Loucy (cell line): ENCODE measurements at regions not wholly inside any gene's neighbourhood (a gene's known extent, or its start where the extent isn't known, plus 50 kb on each side); places are given as distances from the start of the nearest gene placed in this dataset.

ENCODE experiments used
- H2AFZ ChIP-seq: fragments of 200-600 bp; sonication (generic); 2 replicates; pipeline ENCODE4 v1.6.0; 2016; ENCODE audit warnings: antibody characterized with exemption, mild to moderate bottlenecking, low read length, moderate library complexity
- H3F3A ChIP-seq: fragments of 200-600 bp; 2 replicates; pipeline ENCODE4 v1.6.0; 2016; ENCODE audit warnings: antibody characterized with exemption, low read depth, mild to moderate bottlenecking
- H3K27me3 ChIP-seq: fragments of 200-600 bp; sonication (generic); 2 replicates; pipeline ENCODE4 v1.6.1; 2014; ENCODE audit warnings: low read length, mild to moderate bottlenecking; ENCODE audit not compliant: insufficient read depth, poor library complexity, severe bottlenecking
- H3K36me3 ChIP-seq: fragments of 200-600 bp; sonication (generic); 2 replicates; pipeline ENCODE4 v1.6.1; 2016; ENCODE audit warnings: low read length; ENCODE audit not compliant: insufficient read depth
- H3K4me1 ChIP-seq: fragments of 200-600 bp; sonication (generic); 2 replicates; pipeline ENCODE4 v1.5.1; 2014; ENCODE audit warnings: low read length, mild to moderate bottlenecking; ENCODE audit not compliant: insufficient read depth, poor library complexity, severe bottlenecking
- H3K4me2 ChIP-seq: fragments of 200-600 bp; sonication (generic); 2 replicates; pipeline ENCODE4 v1.6.0; 2014; ENCODE audit warnings: antibody characterized with exemption, low read length, low read depth, mild to moderate bottlenecking; ENCODE audit not compliant: poor library complexity, severe bottlenecking
- H3K4me3 ChIP-seq: fragments of 200-600 bp; sonication (generic); 2 replicates; pipeline ENCODE4 v1.5.1; 2014; ENCODE audit warnings: low read length, mild to moderate bottlenecking, mixed read lengths; ENCODE audit not compliant: poor library complexity, severe bottlenecking
- H3K79me2 ChIP-seq: fragments of 200-600 bp; sonication (generic); 2 replicates; pipeline ENCODE4 v1.6.1; 2014; ENCODE audit warnings: low read length; ENCODE audit not compliant: insufficient read depth
- H3K9ac ChIP-seq: fragments of 200-600 bp; sonication (generic); 2 replicates; pipeline ENCODE4 v1.6.0; 2014; ENCODE audit warnings: mild to moderate bottlenecking, low read depth, low read length, moderate library complexity; ENCODE audit not compliant: poor library complexity, severe bottlenecking
- H3K9me2 ChIP-seq: fragments of 200-600 bp; sonication (generic); replicated peaks from 2 replicates; pipeline ENCODE4 v1.6.1; 2016; ENCODE audit warnings: low read depth, low read length, mixed read lengths
- H3K9me3 ChIP-seq: fragments of 200-600 bp; sonication (generic); 2 replicates; pipeline ENCODE4 v1.6.1; 2014; ENCODE audit warnings: mild to moderate bottlenecking, antibody characterized with exemption, low read length, low read depth; ENCODE audit not compliant: insufficient read depth
- H4K20me1 ChIP-seq: fragments of 200-600 bp; sonication (generic); 2 replicates; pipeline ENCODE4 v1.6.0; 2014; ENCODE audit warnings: antibody characterized with exemption, low read length, mild to moderate bottlenecking; ENCODE audit not compliant: insufficient read depth, poor library complexity, severe bottlenecking
- EZH2phosphoT487 ChIP-seq: fragments of 200-600 bp; IDR thresholded peaks from 2 replicates; pipeline ENCODE4 v1.6.1; 2018; ENCODE audit warnings: antibody characterized with exemption, mild to moderate bottlenecking, moderate library complexity, borderline replicate concordance
- TF ChIP-seq, protein P1 (sequence below): fragments of 200-600 bp; sonication (generic); conservative IDR thresholded peaks from 2 replicates; pipeline ENCODE4 v1.5.1; 2014; ENCODE audit warnings: mild to moderate bottlenecking, antibody characterized with exemption, low read length

DNA sequence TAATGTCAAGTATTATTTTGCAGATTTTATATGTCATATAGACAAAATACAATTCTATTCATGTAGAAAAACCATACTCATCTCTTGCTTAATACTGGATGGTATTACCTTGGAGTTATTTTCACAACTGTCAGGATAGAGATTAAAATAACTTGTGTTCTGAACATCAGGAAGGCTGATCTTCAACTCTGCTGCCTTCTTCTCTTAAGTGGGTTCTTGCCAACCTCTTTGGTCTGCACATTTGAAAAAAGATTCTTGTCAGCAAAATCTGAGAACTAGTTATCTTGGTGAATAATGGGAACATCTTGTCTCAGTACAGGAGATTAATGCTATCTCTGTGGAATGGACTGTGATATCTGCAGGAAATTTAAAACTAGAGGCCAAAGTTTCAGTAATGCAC is 95.2 kb upstream of the FAM216B start:
- H3K79me2 ChIP-seq: no peaks in the 10 kb centered on the region
- H3K9me3 ChIP-seq: no peaks in the 10 kb centered on the region

DNA sequence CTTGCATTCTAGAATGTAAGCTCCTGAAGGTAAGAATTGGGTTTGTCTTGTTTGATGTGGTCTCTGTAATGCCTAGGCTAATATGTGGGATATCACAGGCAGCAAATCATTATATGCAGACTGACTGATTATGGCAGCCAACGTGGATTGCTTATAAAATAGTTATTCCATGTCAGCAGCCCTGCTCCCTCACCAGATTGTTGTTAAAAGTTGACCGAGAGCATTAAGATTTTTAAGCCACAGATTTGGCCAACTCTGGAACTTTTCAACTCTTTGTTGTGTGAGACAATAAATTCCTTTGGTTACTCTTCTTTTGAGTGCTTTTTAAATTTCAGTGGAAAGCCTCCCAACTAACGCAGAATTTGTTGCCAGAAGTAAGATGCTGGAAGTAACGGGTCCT is 92.6 kb upstream of the FAM216B start:
- Histone ChIP-seq H3K4me2 (no peak overlapping the region), H4K20me1 (no peaks in the 10 kb centered on the region), H3K36me3 (no peaks in the 10 kb centered on the region), H3K4me3 (no peak overlapping the region), H3K4me1 (no peaks in the 10 kb centered on the region), H2AFZ (no peak overlapping the region), H3K79me2 (no peaks in the 10 kb centered on the region), H3K27me3 (no peaks in the 10 kb centered on the region), H3F3A (no peaks in the 10 kb centered on the region), H3K9ac (no peak overlapping the region), H3K9me3 (no peaks in the 10 kb centered on the region), H3K9me2 (no peaks in the 10 kb centered on the region)
- no peak for TF ChIP-seq EZH2phosphoT487
- TF ChIP-seq, protein P1, sequence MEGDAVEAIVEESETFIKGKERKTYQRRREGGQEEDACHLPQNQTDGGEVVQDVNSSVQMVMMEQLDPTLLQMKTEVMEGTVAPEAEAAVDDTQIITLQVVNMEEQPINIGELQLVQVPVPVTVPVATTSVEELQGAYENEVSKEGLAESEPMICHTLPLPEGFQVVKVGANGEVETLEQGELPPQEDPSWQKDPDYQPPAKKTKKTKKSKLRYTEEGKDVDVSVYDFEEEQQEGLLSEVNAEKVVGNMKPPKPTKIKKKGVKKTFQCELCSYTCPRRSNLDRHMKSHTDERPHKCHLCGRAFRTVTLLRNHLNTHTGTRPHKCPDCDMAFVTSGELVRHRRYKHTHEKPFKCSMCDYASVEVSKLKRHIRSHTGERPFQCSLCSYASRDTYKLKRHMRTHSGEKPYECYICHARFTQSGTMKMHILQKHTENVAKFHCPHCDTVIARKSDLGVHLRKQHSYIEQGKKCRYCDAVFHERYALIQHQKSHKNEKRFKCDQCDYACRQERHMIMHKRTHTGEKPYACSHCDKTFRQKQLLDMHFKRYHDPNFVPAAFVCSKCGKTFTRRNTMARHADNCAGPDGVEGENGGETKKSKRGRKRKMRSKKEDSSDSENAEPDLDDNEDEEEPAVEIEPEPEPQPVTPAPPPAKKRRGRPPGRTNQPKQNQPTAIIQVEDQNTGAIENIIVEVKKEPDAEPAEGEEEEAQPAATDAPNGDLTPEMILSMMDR: no peak

More for the DNA sequence above, 95.2 kb upstream of the FAM216B start:
- Histone ChIP-seq H3K4me3 (no peak overlapping the region), H3K4me1 (no peaks in the 10 kb centered on the region), H3K27me3 (no peaks in the 10 kb centered on the region), H2AFZ (0 out of 2 replicates have a peak overlapping the region, but pooled peaks have one; percentile 28), H3K36me3 (no peaks in the 10 kb centered on the region), H3K4me2 (no peak overlapping the region), H3K9me2 (no peaks in the 10 kb centered on the region), H3F3A (no peaks in the 10 kb centered on the region), H3K9ac (no peak overlapping the region), H4K20me1 (no peaks in the 10 kb centered on the region)
- TF ChIP-seq EZH2phosphoT487: no peak
- TF ChIP-seq, protein P1: no peak

DNA sequence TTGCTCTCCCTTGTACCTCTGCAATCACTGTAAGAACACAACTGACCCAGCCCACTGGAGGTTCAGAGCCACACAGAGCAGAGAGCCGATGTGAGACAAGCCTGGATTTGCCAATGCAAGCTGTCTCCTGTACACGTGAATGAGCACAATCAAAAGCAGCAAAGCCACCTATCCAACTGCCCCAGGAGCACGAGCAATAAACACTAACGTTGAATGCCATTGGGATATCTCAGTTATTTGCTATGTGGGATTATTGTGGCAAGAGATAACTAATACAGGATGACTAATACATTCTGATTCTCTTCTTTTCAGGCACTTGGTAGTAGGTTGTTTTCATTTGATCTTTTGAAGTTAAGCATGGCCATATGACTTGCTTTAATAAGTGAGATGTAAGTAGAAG is 85.2 kb upstream of the FAM216B start:
- H2AFZ ChIP-seq: no peak overlapping the region
- no peaks in the 10 kb centered on the region for H3K9me2 ChIP-seq
- no peak overlapping the region for H3K4me2 ChIP-seq
- H4K20me1 ChIP-seq: no peaks in the 10 kb centered on the region
- no peak overlapping the region for H3K4me3 ChIP-seq
- H3K36me3 ChIP-seq: no peaks in the 10 kb centered on the region
- peaks cover 5% of the 10 kb centered on the region; the same call in 1 of the 2 replicates for H3F3A ChIP-seq
- no peaks in the 10 kb centered on the region for H3K27me3 ChIP-seq
- H3K4me1 ChIP-seq: peaks cover 19% of the 10 kb centered on the region
- H3K9me3 ChIP-seq: no peaks in the 10 kb centered on the region
- H3K79me2 ChIP-seq: no peaks in the 10 kb centered on the region
- TF ChIP-seq EZH2phosphoT487: no peak
- TF ChIP-seq, protein P1: no peak
- no peak overlapping the region for H3K9ac ChIP-seq
